Effector CD8-positive, alpha-beta T cell (primary cell): ENCODE measurements at regions not wholly inside any gene's neighbourhood (a gene's known extent, or its start where the extent isn't known, plus 50 kb on each side); places are given as distances from the start of the nearest gene placed in this dataset.

Source experiments
- DNase-seq: peaks from one replicate; lab custom pipeline; 2025; lab: John Stamatoyannopoulos, UW

- DNase-seq = no peak
Observed at GRCh38 chr6:166842607-166843006, 113.7 kb downstream of the RNASET2 start.

- no peak for DNase-seq
Observed at GRCh38 chr6:166841216-166841615, 115.1 kb downstream of the RNASET2 start.

GRCh38 chr6:166839569-166839968 is 116.8 kb downstream of the RNASET2 start:
- no peak for DNase-seq

GRCh38 chr6:166838987-166839386 is 117.4 kb downstream of the RNASET2 start:
- no peak for DNase-seq

- DNase-seq = no peak
Observed at GRCh38 chr6:166836785-166837718, 119.3 kb downstream of the RNASET2 start.

- DNase-seq = no peak
Observed at GRCh38 chr6:166834049-166834448, 122.3 kb downstream of the RNASET2 start.

GRCh38 chr6:166830891-166831363 is 125.4 kb downstream of the RNASET2 start:
- no peak for DNase-seq

GRCh38 chr6:166830185-166830890 is 126.0 kb downstream of the RNASET2 start:
- no peak for DNase-seq

- DNase-seq = no peak
Observed at GRCh38 chr6:166826264-166826663, 130.1 kb downstream of the RNASET2 start.

- no peak for DNase-seq
Observed at GRCh38 chr6:166825553-166826145, 130.7 kb downstream of the RNASET2 start.

GRCh38 chr6:166824880-166825250 is 131.5 kb downstream of the RNASET2 start:
- no peak for DNase-seq

- no peak for DNase-seq
Observed at GRCh38 chr6:166824146-166824879, 132.0 kb downstream of the RNASET2 start.

GRCh38 chr6:166822609-166823008 is 133.7 kb downstream of the RNASET2 start:
- DNase-seq = no peak

GRCh38 chr6:166820483-166820882 is 135.9 kb downstream of the RNASET2 start:
- DNase-seq = no peak

- DNase-seq = no peak
Observed at GRCh38 chr6:166820070-166820469, 136.3 kb downstream of the RNASET2 start.

- no peak for DNase-seq
Observed at GRCh38 chr6:166815629-166816028, 140.7 kb downstream of the RNASET2 start.

GRCh38 chr6:166814390-166814789 is 142.0 kb downstream of the RNASET2 start:
- no peak for DNase-seq

- no peak for DNase-seq
Observed at GRCh38 chr6:166813461-166813860, 142.9 kb downstream of the RNASET2 start.

GRCh38 chr6:166810864-166811263 is 145.5 kb downstream of the RNASET2 start:
- no peak for DNase-seq

- DNase-seq = no peak
Observed at GRCh38 chr6:166809721-166810120, 146.6 kb downstream of the RNASET2 start.

- DNase-seq = no peak
Observed at GRCh38 chr6:166806962-166807757, 149.2 kb downstream of the RNASET2 start.
